ENCODE measurements at regions not wholly inside any gene's neighbourhood (a gene's known extent, or its start where the extent isn't known, plus 50 kb on each side); places are given as distances from the start of the nearest gene placed in this dataset.
A peak's percentile ranks its signal among the peaks of the same experiment; 100 is the strongest.
"Not testable (repeated sequence)": the region's sequence is repeated elsewhere in the genome, so short reads cannot be mapped to it uniquely, and the experiment has no call there.

GRCh38 chr5:177857642-177858200, 75.0 kb upstream of the FAM153A start:
- DNase-seq, result not testable (repeated sequence)

- not testable (repeated sequence) for DNase-seq
These were observed 73.8 kb upstream of the FAM153A start for GRCh38 chr5:177856474-177856873.

- not testable (repeated sequence) for DNase-seq
These were observed 65.2 kb upstream of the FAM153A start for GRCh38 chr5:177847914-177848313.

- DNase-seq, result peak; percentile 10
These were observed 63.9 kb upstream of the FAM153A start for GRCh38 chr5:177846598-177846997.

- not testable (repeated sequence) for DNase-seq
These were observed 63.2 kb upstream of the FAM153A start for GRCh38 chr5:177845906-177846305.

- peak; percentile 5 for DNase-seq
These were observed 53.5 kb upstream of the FAM153A start for GRCh38 chr5:177836191-177836590.

Data from activated CD4-positive, alpha-beta T cell treated with anti-CD3 and anti-CD28 coated beads, Interleukin-2, amount 50 U/mL, for 1 hour (primary cell).